DMS53 (cell line): ENCODE measurements at regions not wholly inside any gene's neighbourhood (a gene's known extent, or its start where the extent isn't known, plus 50 kb on each side); places are given as distances from the start of the nearest gene placed in this dataset.
A peak's percentile ranks its signal among the peaks of the same experiment; 100 is the strongest.
"Not testable (repeated sequence)": the region's sequence is repeated elsewhere in the genome, so short reads cannot be mapped to it uniquely, and the experiment has no call there.

Source experiments
- DNase-seq: peaks from one replicate; lab custom pipeline; 2025; lab: John Stamatoyannopoulos, UW

DNA sequence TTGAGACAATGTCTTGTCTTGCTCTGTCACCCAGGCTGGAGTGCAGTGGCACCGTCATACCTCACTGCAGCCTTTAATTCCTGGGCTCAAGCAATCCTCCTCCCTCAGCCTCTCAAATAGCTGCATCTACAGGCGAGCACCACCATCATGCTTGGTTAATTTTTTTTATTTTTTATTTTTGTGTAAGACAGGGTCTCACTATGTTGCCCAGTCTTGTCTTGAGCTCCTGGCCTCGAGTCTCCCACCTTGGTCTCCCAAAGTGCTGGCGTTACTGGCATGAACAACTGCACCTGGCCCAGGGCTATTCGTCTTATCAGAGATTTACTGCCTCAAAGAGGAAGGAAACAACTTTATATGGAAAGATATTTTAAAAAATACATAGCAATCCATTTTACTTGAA is 102.8 kb upstream of the NUPR2 start:
- no peak for DNase-seq

DNA sequence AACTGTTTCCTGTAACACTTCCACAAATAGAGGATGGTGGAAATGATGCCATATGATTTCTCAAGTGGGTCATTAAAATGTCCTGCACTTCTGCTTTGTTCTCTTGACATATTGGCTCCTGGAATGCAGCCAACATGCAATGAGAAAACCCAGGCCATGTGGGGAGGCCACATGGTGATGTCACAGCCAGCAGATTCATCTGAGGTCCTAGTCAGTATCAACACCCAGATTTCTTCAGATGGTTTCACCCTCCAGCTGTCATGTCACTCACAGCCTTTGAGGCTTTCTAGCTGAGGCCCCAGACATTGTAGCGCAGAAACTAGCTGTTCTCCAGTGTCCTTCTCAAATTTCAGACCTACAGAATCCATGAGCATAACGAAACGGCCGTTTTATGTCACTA is 102.3 kb upstream of the NUPR2 start:
- DNase-seq = peak; percentile 25

DNA sequence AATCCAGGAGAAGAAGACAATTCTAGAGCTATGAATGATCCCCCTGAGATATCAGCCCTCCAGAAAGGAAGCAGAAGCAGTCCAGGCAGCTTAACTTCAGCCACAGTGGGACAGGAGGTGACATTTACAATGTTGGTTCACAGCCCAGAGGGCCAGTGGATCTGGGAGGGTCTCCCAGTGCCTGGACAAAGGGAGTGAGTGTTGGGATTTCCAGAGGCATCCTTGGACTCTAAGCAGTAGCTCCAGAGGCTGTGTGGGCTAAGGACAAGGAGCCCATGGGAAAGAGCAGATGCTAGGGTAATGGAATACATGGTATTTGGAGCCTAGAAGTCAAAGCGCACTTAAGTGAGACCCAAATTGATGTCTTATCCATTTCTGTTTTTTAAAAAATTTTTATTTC is 97.4 kb upstream of the NUPR2 start:
- DNase-seq = no peak

DNA sequence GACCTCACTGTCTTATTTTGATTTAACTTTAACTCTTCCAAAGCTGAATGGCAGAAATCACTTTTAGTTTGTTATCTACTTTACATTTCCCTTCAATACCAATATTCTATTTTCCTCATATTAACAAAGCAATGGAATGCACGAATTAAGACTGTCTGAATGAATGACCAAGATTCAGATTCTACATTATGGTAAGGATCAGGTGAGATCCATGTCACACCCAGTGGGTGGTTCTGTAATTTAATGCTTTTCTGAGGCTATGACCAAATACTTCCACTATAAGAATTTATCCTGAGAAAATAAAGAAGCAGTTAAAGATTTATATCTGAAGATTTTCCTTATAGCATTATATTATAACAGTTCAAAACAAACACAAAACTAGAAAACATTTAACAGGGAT is 90.2 kb upstream of the NUPR2 start:
- DNase-seq = no peak

DNA sequence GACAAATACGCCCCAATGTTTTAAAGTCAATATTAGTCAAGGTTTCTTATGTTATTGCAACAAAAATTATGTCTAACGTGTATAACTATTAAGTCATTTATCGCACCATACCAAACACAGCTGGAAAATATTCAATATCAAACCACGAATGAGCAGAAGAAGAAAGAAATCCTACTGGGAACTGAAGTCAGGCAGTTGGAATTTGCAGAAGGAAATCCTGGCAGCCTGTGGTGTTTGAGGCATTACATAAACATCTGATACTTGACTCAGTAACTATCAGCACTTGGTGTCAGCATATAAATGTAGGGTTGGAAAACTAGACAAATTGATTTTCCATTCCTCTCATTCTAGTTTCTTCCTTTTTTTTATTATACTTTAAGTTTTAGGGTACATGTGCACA is 83.4 kb upstream of the NUPR2 start:
- no peak for DNase-seq

DNA sequence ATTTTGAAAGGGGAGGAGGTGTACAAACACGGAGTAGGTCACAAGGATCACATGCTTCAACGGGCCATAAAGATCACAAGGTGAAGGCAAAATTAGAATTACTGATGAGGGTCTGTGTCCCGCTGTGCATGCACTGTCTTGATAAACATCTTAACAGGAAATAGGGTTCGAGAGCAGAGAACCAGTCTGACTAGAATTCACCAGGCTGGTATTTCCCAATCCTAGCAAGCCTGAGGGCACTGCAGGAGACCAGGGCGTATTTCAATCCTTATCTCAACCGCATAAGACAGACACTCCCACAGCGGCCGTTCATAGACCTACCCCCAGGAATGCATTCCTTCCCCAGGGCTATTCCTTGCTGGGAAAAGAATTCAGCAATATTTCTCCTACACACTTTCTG is 80.0 kb upstream of the NUPR2 start:
- DNase-seq = not testable (repeated sequence)

DNA sequence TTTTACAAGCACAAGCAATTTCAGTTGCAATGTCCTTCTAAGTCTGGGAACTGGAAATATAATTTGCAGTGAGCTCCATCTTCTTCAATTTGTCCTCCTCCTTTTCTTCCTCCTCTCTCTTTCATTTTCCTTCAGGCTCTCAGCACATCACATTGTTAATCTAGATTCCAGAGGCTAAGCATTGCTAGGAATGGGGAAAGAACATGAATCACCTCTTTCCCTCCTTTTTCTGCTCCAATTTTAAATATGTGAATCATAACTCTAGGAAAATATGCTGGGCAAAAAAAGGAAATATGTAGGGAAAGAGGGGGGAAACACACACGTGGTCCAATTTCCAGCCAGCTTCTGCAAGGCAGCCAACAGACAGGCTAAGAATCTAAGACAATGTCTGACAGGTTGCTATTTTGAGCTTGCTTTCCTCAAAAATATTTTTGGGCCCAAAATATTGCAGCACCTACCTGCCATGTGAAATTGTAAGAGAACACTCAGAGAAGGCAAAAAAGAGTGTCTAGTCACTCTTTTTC is 72.7 kb upstream of the NUPR2 start:
- DNase-seq = no peak

DNA sequence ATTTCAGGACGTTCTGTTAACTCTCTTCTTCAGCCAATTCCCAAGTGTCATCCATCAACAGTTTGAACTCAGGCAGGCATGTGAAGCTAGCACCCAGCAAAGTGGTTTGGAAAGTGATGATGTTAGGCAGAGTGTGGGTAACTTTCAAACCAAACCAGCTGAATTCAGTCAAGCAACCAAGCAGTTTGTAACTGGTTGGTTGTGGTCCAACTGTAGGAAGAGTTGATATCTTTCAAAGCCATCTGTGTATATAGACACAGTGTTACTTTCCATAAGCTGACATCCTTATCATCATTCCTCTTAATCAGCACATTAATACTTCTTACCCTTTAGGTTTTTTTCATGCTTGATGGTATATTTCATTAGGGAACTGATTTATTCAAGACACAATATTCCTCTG is 72.2 kb upstream of the NUPR2 start:
- no peak for DNase-seq

DNA sequence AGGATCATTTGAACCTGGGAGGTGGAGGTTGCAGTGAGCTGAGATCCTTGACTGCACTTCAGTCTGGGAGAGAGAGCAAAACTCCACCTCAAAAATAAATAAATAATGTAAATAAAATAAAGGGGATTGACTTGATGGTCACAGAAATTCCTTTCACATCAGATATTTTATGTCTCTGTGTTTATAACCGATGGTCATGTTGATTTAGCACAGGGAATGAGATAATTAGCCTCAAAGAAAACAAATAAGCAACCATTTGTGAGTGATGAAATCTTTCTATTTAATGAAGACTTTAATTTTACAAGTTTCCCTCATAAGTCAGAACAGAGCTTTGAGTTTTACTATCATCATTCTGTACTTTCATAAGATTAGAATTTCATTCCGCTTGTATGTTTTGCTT is 64.8 kb upstream of the NUPR2 start:
- no peak for DNase-seq

DNA sequence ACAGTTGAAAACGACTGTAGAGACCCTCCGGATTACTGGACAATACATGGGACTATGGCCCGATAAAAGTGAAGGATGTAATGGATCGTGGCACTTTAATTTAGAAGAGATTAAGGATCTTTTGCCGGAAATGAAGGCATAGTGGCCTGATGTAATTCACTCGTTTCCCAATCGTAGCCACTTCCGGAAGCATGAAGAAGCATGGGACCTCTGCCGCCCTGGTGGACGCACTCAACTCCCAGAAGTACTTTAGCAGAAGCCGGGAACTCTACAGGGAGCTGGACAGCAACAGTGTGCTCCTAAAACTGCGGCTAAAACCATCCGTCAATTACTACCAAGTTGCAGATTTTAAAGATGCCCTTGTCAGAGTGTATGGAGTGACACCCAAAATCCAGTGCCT is 59.6 kb upstream of the NUPR2 start:
- DNase-seq = no peak

DNA sequence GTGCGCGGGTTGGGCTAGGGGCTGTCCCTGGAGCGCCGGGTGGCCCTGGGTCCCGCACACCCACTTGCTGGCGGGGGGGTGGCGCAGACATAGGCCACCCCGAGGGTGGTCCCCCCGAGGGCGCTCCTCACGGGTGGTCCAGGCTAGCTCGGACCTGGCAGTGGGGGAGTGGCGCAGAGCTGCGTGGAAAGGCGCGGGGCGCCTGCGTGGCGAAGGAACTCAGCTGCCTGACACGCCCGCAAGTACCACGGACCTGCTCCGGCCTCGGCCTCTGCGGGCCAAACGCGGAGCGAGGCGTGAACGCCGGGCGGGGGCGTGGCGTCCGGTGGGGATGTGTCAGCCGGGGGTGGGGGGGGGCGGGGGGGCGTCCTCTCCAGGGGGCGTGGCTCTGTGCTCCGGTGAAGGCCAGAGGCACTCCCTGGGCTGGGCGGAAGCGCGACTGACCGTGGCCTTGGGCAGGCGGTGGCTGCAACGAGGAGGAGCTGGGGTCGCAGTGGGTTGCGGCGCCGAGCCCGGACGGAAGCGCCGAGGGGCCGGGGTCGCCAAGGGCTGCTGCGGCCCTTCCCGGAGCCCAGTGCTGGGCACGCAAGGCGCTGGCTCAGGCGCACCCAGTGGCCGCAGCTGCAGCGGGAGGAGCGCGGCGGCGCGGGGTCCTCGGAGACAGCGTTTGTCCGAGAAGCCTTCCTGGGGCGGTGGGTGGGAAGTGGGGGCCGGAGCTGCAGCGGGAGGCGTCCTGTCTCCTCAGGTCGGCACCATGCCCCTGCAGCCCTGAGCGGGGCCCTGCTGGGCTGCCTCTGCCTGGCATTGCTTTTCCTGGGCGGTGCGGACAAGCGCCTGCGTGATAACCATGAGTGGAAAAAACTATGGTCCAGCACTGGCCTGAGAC is 58.9 kb upstream of the NUPR2 start:
- DNase-seq = no peak

DNA sequence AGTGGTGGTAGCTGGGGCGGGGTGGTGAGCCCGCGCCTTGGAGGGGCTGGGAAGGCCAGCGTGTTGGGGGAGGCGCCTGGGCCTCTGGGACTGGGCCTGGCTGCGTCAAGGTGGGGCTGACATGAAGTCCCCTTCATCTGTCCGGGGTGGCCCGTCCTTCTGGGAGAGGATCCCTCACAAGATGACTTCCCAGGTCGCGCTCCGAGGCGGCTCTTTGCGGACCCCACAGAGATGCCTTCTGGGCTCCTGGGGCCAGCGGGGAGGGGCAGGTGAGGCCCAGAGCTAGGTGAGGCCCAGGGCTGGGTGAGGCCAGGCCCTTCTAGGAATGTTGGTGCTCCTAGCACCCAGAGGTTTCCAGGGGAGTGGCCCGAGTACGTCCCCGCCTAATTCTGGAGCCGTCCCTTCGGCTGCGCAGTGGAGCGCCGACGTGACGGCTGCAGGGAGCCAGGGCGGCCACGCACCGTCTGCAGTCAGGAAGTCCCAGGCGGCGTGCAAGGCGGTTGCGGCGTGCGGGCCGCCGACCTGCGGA is 58.2 kb upstream of the NUPR2 start:
- DNase-seq = no peak
